EL (cell line): ENCODE measurements at regions not wholly inside any gene's neighbourhood (a gene's known extent, or its start where the extent isn't known, plus 50 kb on each side); places are given as distances from the start of the nearest gene placed in this dataset.
"Not testable (repeated sequence)": the region's sequence is repeated elsewhere in the genome, so short reads cannot be mapped to it uniquely, and the experiment has no call there.

ENCODE experiments used
- DNase-seq: peaks from one replicate; pipeline ENCODE4 v3.0.0-alpha.2; 2016

- no peak for DNase-seq
Observed at GRCh38 chr4:117821834-117822233, 212.5 kb upstream of the NDST3 start.

GRCh38 chr4:117823388-117823787 is 210.9 kb upstream of the NDST3 start:
- no peak for DNase-seq

GRCh38 chr4:117825600-117825999 is 208.7 kb upstream of the NDST3 start:
- DNase-seq: no peak

GRCh38 chr4:117831060-117831683 is 203.1 kb upstream of the NDST3 start:
- DNase-seq: no peak

GRCh38 chr4:117835566-117835965 is 198.7 kb upstream of the NDST3 start:
- DNase-seq: no peak

GRCh38 chr4:117844594-117844993 is 189.7 kb upstream of the NDST3 start:
- no peak for DNase-seq

GRCh38 chr4:117845270-117845669 is 189.0 kb upstream of the NDST3 start:
- no peak for DNase-seq

GRCh38 chr4:117847849-117848248 is 186.4 kb upstream of the NDST3 start:
- no peak for DNase-seq

- DNase-seq: no peak
Observed at GRCh38 chr4:117868201-117868600, 166.1 kb upstream of the NDST3 start.

- no peak for DNase-seq
Observed at GRCh38 chr4:117873779-117874178, 160.5 kb upstream of the NDST3 start.

GRCh38 chr4:117874216-117874615 is 160.1 kb upstream of the NDST3 start:
- DNase-seq: no peak

GRCh38 chr4:117889978-117890377 is 144.3 kb upstream of the NDST3 start:
- no peak for DNase-seq

GRCh38 chr4:117893207-117893606 is 141.1 kb upstream of the NDST3 start:
- DNase-seq: no peak

- no peak for DNase-seq
Observed at GRCh38 chr4:117898496-117898895, 135.8 kb upstream of the NDST3 start.

GRCh38 chr4:117900832-117901231 is 133.5 kb upstream of the NDST3 start:
- no peak for DNase-seq

- DNase-seq: no peak
Observed at GRCh38 chr4:117907646-117908045, 126.6 kb upstream of the NDST3 start.

GRCh38 chr4:117908306-117909207 is 125.7 kb upstream of the NDST3 start:
- no peak for DNase-seq

GRCh38 chr4:117916728-117917127 is 117.6 kb upstream of the NDST3 start:
- no peak for DNase-seq

GRCh38 chr4:117922311-117922710 is 112.0 kb upstream of the NDST3 start:
- DNase-seq: not testable (repeated sequence)

GRCh38 chr4:117927823-117928222 is 106.5 kb upstream of the NDST3 start:
- not testable (repeated sequence) for DNase-seq

- DNase-seq: no peak
Observed at GRCh38 chr4:117941611-117942010, 92.7 kb upstream of the NDST3 start.

- no peak for DNase-seq
Observed at GRCh38 chr4:117949621-117950020, 84.7 kb upstream of the NDST3 start.

- DNase-seq: no peak
Observed at GRCh38 chr4:117957571-117957970, 76.7 kb upstream of the NDST3 start.

- no peak for DNase-seq
Observed at GRCh38 chr4:117965622-117966021, 68.7 kb upstream of the NDST3 start.
